Loucy (cell line): ENCODE measurements at regions not wholly inside any gene's neighbourhood (a gene's known extent, or its start where the extent isn't known, plus 50 kb on each side); places are given as distances from the start of the nearest gene placed in this dataset.

ENCODE experiments used
- H2AFZ ChIP-seq: fragments of 200-600 bp; sonication (generic); 2 replicates; pipeline ENCODE4 v1.6.0; 2016; ENCODE audit warnings: antibody characterized with exemption, mild to moderate bottlenecking, low read length, moderate library complexity
- H3F3A ChIP-seq: fragments of 200-600 bp; 2 replicates; pipeline ENCODE4 v1.6.0; 2016; ENCODE audit warnings: antibody characterized with exemption, low read depth, mild to moderate bottlenecking
- H3K27me3 ChIP-seq: fragments of 200-600 bp; sonication (generic); 2 replicates; pipeline ENCODE4 v1.6.1; 2014; ENCODE audit warnings: low read length, mild to moderate bottlenecking; ENCODE audit not compliant: insufficient read depth, poor library complexity, severe bottlenecking
- H3K36me3 ChIP-seq: fragments of 200-600 bp; sonication (generic); 2 replicates; pipeline ENCODE4 v1.6.1; 2016; ENCODE audit warnings: low read length; ENCODE audit not compliant: insufficient read depth
- H3K4me1 ChIP-seq: fragments of 200-600 bp; sonication (generic); 2 replicates; pipeline ENCODE4 v1.5.1; 2014; ENCODE audit warnings: low read length, mild to moderate bottlenecking; ENCODE audit not compliant: insufficient read depth, poor library complexity, severe bottlenecking
- H3K4me2 ChIP-seq: fragments of 200-600 bp; sonication (generic); 2 replicates; pipeline ENCODE4 v1.6.0; 2014; ENCODE audit warnings: antibody characterized with exemption, low read length, low read depth, mild to moderate bottlenecking; ENCODE audit not compliant: poor library complexity, severe bottlenecking
- H3K4me3 ChIP-seq: fragments of 200-600 bp; sonication (generic); 2 replicates; pipeline ENCODE4 v1.5.1; 2014; ENCODE audit warnings: low read length, mild to moderate bottlenecking, mixed read lengths; ENCODE audit not compliant: poor library complexity, severe bottlenecking
- H3K79me2 ChIP-seq: fragments of 200-600 bp; sonication (generic); 2 replicates; pipeline ENCODE4 v1.6.1; 2014; ENCODE audit warnings: low read length; ENCODE audit not compliant: insufficient read depth
- H3K9ac ChIP-seq: fragments of 200-600 bp; sonication (generic); 2 replicates; pipeline ENCODE4 v1.6.0; 2014; ENCODE audit warnings: mild to moderate bottlenecking, low read depth, low read length, moderate library complexity; ENCODE audit not compliant: poor library complexity, severe bottlenecking
- H3K9me2 ChIP-seq: fragments of 200-600 bp; sonication (generic); replicated peaks from 2 replicates; pipeline ENCODE4 v1.6.1; 2016; ENCODE audit warnings: low read depth, low read length, mixed read lengths
- H3K9me3 ChIP-seq: fragments of 200-600 bp; sonication (generic); 2 replicates; pipeline ENCODE4 v1.6.1; 2014; ENCODE audit warnings: mild to moderate bottlenecking, antibody characterized with exemption, low read length, low read depth; ENCODE audit not compliant: insufficient read depth
- H4K20me1 ChIP-seq: fragments of 200-600 bp; sonication (generic); 2 replicates; pipeline ENCODE4 v1.6.0; 2014; ENCODE audit warnings: antibody characterized with exemption, low read length, mild to moderate bottlenecking; ENCODE audit not compliant: insufficient read depth, poor library complexity, severe bottlenecking
- EZH2phosphoT487 ChIP-seq: fragments of 200-600 bp; IDR thresholded peaks from 2 replicates; pipeline ENCODE4 v1.6.1; 2018; ENCODE audit warnings: antibody characterized with exemption, mild to moderate bottlenecking, moderate library complexity, borderline replicate concordance
- TF ChIP-seq, protein P1 (sequence below): fragments of 200-600 bp; sonication (generic); conservative IDR thresholded peaks from 2 replicates; pipeline ENCODE4 v1.5.1; 2014; ENCODE audit warnings: mild to moderate bottlenecking, antibody characterized with exemption, low read length

DNA sequence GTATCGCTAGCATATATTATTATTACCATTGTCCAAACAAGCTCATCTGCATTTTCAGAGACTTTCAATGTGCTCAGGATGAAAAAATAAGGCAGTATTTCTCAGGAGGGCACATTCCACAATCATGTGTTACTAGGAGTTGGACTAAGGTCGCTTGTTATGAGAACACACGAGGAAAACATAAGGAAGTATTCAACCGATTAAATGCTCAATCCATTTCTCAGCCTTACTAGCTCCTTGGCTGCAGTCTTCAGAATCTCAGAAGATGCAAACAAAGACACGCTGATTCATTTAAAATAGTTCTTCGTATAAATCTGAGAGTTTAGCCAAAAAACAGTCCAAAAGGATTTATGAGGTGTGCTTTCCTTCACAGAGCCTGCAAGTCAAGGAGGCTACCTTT lies 82.0 kb upstream of the JAK1 start:
- H3K27me3 ChIP-seq = no peaks in the 10 kb centered on the region
- H3K9me3 ChIP-seq = no peaks in the 10 kb centered on the region
- TF ChIP-seq EZH2phosphoT487 = no peak
- TF ChIP-seq, protein P1, sequence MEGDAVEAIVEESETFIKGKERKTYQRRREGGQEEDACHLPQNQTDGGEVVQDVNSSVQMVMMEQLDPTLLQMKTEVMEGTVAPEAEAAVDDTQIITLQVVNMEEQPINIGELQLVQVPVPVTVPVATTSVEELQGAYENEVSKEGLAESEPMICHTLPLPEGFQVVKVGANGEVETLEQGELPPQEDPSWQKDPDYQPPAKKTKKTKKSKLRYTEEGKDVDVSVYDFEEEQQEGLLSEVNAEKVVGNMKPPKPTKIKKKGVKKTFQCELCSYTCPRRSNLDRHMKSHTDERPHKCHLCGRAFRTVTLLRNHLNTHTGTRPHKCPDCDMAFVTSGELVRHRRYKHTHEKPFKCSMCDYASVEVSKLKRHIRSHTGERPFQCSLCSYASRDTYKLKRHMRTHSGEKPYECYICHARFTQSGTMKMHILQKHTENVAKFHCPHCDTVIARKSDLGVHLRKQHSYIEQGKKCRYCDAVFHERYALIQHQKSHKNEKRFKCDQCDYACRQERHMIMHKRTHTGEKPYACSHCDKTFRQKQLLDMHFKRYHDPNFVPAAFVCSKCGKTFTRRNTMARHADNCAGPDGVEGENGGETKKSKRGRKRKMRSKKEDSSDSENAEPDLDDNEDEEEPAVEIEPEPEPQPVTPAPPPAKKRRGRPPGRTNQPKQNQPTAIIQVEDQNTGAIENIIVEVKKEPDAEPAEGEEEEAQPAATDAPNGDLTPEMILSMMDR = no peak
- H3K9ac ChIP-seq = no peak overlapping the region
- H3K9me2 ChIP-seq = no peaks in the 10 kb centered on the region
- H3K79me2 ChIP-seq = no peaks in the 10 kb centered on the region
- no peaks in the 10 kb centered on the region for H4K20me1 ChIP-seq
- H3K4me2 ChIP-seq = no peak overlapping the region
- peaks cover 9% of the 10 kb centered on the region for H3K4me1 ChIP-seq
- H3K4me3 ChIP-seq = no peak overlapping the region
- no peak overlapping the region for H2AFZ ChIP-seq
- no peaks in the 10 kb centered on the region for H3K36me3 ChIP-seq
- H3F3A ChIP-seq = no peaks in the 10 kb centered on the region

DNA sequence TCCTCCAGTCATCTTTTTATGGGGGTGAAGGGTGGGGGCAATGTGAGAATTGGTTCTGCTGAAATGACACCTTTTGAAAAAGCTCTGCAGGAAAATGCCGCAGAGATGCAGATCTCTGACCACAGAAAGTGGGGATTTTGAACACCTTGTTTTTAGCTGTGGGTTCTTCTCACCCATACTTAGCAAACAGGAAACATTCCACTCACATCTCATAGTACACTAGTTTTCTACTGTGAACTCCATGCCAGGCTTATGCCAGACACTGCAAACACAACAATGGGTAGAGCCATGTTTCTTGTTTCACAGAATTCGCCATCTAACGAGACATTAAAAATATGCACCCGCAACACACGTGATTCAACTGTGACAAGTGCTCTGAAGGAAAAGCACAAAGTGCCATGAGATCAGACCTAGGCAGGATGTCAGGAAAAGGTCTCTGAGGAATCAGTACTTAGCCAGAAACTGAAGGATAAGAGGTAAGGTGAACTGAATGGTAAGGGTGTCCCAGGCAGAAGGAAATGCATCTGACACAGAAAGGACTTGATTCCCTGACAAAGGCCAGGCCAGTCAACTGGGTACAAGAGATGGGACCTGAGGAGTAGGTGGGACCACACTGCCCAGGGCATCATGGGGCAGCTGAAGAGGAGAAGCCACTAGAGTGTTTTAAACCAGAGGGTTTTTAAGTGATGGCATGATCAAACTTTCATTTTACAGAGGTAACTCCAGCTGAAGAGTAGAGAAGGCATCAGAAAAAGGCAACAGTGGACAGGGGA lies 83.8 kb upstream of the JAK1 start:
- Histone ChIP-seq H3K79me2 (no peaks in the 10 kb centered on the region), H3K9ac (no peak overlapping the region), H3K9me2 (no peaks in the 10 kb centered on the region), H2AFZ (no peak overlapping the region), H3K4me2 (no peak overlapping the region), H3K4me1 (peaks cover 7% of the 10 kb centered on the region), H3K27me3 (no peaks in the 10 kb centered on the region), H3K36me3 (no peaks in the 10 kb centered on the region), H3K9me3 (no peaks in the 10 kb centered on the region), H3K4me3 (no peak overlapping the region), H4K20me1 (no peaks in the 10 kb centered on the region), H3F3A (no peaks in the 10 kb centered on the region)
- TF ChIP-seq, protein P1 = no peak
- TF ChIP-seq EZH2phosphoT487 = no peak

DNA sequence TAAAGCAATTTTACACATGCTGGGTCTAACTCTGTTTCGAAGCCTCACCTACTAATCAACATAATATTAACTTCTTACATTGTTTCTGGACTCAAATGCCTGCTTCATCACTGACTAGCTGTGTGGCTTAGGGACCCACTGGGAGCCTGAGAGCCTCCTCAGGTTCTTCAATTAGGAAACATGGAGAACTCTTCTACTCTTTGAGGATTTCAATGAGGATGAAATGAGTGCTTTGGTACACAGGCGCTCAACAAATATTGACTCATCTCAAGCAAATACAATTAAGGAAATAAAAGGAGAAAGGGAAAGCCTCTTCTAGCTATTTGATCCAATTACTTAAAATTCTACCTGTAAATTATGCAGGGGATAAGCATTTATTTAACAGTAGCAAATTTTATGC lies 84.4 kb upstream of the JAK1 start:
- Histone ChIP-seq H3F3A (no peaks in the 10 kb centered on the region), H3K9ac (no peak overlapping the region), H3K9me3 (no peaks in the 10 kb centered on the region), H3K27me3 (no peaks in the 10 kb centered on the region), H4K20me1 (no peaks in the 10 kb centered on the region), H3K79me2 (no peaks in the 10 kb centered on the region), H3K4me2 (no peak overlapping the region), H3K4me1 (peaks cover 1% of the 10 kb centered on the region), H3K9me2 (no peaks in the 10 kb centered on the region), H3K4me3 (no peak overlapping the region), H3K36me3 (no peaks in the 10 kb centered on the region), H2AFZ (no peak overlapping the region)
- TF ChIP-seq, protein P1 = no peak
- no peak for TF ChIP-seq EZH2phosphoT487
